CD4-positive, alpha-beta T cell treated with Interleukin-2 at 100 ng/mL for 4 hours (primary cell): ENCODE measurements at regions not wholly inside any gene's neighbourhood (a gene's known extent, or its start where the extent isn't known, plus 50 kb on each side); places are given as distances from the start of the nearest gene placed in this dataset.

Source experiments
- DNase-seq: peaks from one replicate; pipeline ENCODE4 v3.0.0-alpha.2; 2020; ENCODE audit warnings: low spot score

DNA sequence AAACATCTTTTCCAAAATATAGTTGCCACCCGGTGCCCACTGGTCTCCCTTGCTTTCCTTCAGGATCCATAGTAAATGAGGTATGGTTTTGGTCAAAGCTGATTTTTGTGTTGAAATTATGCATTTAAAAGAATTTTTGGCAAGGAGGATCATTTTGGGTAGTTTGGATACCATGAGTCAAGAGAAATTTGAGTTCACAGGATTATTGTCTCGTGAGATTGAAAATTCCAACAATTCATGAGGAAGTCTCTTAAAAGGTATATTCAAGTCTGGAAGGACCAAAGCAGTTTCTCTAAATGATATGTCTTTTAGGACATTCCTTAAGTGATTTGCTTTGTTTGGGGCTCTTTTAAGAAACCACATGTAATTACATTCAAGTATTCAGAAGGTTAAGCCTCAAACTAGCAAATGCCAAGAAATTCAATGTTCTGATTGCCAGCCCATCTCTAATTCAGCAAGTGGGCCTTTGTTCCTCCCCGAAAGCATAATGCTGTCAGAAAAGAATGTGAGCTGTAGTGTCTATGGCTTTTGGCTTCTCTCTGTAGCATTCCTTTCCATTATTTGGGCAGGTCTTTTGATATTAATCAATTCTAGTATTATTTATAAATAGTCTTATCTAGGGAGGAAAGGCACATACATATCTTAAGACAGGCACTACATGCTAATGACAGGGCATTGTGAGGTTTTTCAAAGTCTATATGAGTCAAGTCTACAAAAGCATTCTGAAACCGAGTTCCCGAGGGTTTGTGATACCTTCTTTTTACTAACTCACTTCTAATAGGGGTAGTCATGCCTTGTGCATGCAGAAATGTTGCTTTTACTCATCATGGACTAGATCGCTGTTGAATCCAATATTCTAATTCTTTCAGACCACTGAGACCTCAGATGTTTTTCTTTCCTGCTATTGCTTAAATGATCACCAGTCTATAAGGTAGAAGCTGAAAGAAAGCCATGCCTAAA is 453.9 kb downstream of the ENC1 start:
- DNase-seq, result no peak

DNA sequence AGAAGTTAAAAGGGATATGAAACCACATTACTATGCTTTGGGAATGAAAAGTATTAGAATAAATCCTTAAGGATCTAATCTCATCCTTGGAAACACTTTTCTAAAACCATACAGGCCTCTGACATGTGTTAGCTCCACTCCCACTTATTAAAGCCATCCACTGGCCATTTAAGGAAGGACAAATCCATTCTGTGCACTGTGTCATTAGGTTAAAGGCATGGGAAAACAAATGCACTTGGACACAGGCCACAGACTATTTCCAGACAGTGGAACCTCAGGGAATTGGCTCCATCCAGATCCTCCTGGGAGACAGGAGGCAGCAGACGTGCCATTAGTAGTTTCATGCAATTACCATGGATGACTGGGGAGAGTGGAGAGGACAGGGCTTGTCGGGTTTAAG is 454.9 kb downstream of the ENC1 start:
- DNase-seq, result no peak

GRCh38 chr5:74184649-74185048 is 455.9 kb downstream of the ENC1 start:
- no peak for DNase-seq

DNA sequence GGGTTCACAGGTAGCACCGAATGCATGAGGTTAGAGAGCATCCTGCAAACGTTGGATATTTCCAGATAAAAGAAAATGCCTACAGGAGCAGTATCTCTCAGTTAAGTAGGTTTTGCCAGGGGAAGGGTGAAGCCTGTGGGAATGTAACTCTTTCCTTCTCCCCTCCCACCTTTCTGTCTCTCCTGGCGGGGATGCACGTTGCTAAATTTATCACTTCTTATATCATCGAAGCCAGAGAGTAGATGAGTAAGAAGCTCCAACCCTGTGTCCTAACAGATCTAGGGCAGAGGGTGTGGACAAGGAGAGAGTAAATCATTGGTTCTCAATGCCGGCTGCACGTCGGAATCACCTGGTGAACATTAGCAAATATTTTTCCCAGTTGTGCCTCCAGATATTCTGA is 457.5 kb downstream of the ENC1 start:
- no peak for DNase-seq

DNA sequence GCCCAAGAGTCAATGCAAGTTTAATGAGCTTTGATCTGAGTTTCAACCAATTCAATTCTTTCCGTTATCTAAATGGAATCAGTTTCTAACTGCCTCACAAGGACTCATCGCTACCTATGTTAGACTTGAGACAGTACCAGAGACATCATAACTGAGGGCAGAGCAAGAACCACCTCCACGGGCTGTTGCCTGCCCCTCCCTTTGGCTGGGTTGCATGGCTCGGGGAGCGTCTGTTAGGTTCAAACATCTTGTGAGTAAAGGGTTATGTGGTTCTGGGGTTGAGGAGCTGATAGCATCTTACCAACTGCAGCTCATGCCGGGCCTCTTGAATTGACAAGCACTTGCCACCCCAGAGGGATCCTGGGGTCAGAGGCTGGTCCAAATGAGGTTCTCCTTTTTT is 457.9 kb downstream of the ENC1 start:
- DNase-seq, result no peak

- DNase-seq, result no peak
Observed at GRCh38 chr5:74179701-74180100, 460.8 kb downstream of the ENC1 start.

GRCh38 chr5:74179179-74179578 is 461.3 kb downstream of the ENC1 start:
- no peak for DNase-seq

GRCh38 chr5:74177961-74178360 is 462.6 kb downstream of the ENC1 start:
- no peak for DNase-seq

GRCh38 chr5:74174366-74174765 is 466.2 kb downstream of the ENC1 start:
- DNase-seq, result no peak

DNA sequence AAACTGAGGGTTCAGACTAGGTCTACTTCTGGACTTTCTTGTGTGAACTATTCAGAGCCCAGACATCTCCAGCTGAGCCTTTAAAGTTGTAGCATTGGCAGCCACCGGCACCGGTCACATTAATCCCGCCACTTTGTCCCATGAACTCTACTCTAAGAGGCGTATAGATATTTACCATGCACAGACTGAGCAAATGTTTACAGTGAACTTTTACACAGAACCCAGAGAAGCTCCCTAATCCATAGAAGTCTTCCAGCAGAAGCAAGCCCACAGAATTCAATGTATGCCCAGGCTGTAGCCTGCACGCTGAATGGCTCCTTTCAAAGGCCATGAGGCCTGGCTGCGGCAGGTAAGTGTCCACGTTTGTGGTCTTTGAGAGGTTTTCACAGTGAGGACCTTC is 466.9 kb downstream of the ENC1 start:
- DNase-seq, result no peak

DNA sequence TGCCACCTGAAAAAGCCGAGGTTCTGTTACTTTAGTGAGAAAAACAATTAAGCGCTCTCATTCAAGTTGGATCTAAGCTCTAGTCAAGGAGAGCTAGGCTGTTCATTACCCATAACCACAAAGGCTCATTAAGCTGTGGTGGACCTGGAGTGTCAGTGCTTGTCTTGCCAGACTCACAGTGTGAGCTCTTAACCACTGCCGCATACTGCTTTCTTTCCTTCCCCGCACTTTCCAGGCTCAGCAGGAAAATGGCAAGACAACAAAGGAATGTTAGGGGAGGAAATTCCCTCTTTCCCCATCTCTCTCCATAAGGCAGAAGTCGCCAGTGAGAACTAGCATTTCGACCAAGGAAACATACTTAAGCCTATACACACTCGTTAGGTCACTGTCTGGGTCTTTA is 467.3 kb downstream of the ENC1 start:
- DNase-seq, result no peak

DNA sequence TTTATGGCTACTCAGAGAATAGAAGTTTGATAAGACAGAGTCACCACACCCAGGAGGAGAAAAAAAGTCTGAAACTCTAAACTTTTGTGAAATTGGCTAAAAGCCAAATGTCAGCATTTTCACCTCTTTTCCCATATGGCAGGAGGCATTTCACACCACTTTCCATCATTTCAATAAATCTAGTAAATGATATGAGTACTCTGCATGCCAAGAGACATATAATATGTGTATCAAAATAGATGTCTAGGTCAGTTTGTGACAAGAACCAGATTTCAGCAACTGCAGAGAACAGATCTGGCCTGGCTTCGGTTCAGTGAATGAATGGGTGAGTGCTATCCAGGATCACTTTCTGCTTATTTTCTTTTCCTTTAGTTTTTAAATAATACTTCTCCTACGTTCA is 470.8 kb downstream of the ENC1 start:
- DNase-seq, result no peak

- no peak for DNase-seq
Observed at GRCh38 chr5:74167930-74168315, 472.6 kb downstream of the ENC1 start.

DNA sequence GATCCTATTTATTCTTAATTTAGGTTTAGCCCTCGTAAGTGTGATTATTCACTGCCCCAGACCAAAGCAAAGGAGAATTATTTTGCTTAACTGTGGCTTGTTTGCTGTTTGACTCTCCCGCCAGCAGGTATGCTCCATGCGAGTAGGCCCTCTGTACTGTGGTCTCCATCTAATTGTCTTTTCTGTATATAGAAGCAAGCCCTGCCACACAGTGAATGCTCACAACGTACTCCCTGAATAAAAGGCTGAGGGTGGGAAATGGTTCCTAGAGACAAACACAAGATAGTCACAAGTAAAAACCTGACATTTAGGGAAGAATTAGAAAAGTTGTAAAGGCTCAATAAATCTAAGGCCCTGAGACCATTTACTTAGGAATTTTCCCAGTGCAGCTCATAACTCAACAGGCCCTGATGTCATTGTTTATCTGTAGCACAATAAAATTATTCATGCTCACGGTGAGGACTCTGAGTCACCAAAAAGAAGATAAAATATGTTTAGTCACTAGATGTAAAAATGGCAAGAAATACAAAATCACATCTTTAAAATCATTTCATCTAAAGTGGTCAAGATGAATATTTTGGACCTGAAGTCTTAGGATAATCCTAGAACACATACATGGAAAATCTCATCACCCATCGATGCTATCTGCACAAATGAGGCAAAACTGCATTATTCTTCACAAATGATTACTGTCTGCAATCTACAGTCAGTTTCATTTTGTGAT is 473.2 kb downstream of the ENC1 start:
- DNase-seq, result no peak

- no peak for DNase-seq
Observed at GRCh38 chr5:74166064-74166463, 474.5 kb downstream of the ENC1 start.

DNA sequence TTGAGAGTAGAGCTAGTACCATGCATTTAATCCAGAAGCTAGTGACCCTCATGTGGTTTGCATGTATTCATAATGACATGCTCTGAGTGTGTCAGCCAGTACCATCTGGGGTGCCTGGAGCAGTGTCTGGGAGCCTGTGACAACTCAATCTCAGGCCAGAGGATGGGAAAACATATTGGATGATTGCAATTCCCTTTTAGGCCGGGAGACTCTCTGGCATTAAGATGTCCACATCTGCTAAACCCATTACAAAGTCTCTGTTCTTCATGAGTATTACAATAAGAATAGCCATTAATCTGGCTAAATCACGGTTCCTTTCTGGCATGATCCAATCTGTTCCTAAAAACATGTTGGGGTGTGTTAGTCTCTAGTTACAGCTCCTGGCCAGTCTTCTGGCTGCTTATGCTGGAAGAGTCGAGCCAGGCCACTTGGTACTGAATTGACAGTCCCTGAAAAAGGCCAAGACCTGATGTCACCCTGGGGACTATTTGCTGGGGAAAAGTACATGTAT is 475.7 kb downstream of the ENC1 start:
- DNase-seq, result no peak

- DNase-seq, result no peak
Observed at GRCh38 chr5:74162524-74162923, 478.0 kb downstream of the ENC1 start.

DNA sequence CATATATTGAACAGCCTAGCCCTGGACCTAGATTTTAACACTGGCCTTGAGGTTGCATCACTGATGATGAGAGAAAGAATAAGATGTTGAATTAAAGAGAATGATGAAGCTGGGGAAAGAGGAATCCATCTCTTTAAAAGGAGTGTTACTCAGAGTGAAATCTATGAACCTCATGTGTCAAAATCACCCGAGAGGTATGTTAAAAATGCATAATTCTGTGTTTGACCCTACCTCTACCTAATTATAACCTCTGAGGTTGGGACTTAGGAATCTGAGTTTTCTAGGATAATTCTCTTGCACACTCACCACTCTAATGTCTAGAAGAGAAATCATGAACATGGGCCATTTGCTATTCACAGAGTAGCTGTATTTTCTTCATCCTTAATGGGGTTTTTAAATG is 479.4 kb downstream of the ENC1 start:
- DNase-seq, result no peak

- DNase-seq, result no peak
Observed at GRCh38 chr5:74156728-74157383, 483.7 kb downstream of the ENC1 start.

GRCh38 chr5:74155501-74155900 is 485.0 kb downstream of the ENC1 start:
- DNase-seq, result no peak

GRCh38 chr5:74154526-74154925 is 486.0 kb downstream of the ENC1 start:
- no peak for DNase-seq

DNA sequence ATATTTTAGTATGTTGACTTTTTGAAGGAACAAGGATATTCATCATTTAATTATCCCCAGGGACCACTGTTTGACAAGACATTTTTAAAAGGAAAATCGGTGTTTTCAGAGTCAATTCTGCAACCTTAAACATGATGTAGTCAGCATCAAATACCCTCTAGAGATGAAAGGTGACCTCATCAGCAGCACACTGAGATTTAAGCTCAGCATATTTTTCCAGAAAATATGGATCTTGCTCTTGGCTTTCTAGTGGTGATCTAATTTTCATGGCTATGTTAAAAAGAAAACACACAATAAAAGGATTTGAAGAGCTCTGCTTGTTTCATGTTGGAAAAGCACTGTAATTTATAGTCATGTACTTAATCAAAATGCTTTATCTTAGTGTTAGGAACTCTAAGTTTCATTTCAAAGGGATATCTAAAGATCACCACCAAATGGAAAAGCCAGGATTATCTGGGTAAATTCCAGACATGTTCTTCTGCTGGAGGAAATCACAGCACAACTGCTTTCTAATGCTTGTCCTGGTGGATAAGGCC is 487.2 kb downstream of the ENC1 start:
- no peak for DNase-seq
